GM18951 (cell line): ENCODE measurements at regions not wholly inside any gene's neighbourhood (a gene's known extent, or its start where the extent isn't known, plus 50 kb on each side); places are given as distances from the start of the nearest gene placed in this dataset.
"Not testable (repeated sequence)": the region's sequence is repeated elsewhere in the genome, so short reads cannot be mapped to it uniquely, and the experiment has no call there.

Source experiments
- POLR2A ChIP-seq: IDR thresholded peaks from 4 replicates; pipeline ENCODE4 v1.6.1; 2011; ENCODE audit warnings: mild to moderate bottlenecking; ENCODE audit not compliant: insufficient read length, insufficient read depth; ENCODE audit errors: extremely low read depth
- in situ Hi-C: fragments of 300-500 bp; cut with MboI; formaldehyde crosslinking; loops from one replicate; pipeline ENCODE4 v1.12.0; 2022; ENCODE audit warnings: low sequenced_read_pairs, mixed read lengths, inconsistent platforms; ENCODE audit not compliant: unreplicated experiment

DNA sequence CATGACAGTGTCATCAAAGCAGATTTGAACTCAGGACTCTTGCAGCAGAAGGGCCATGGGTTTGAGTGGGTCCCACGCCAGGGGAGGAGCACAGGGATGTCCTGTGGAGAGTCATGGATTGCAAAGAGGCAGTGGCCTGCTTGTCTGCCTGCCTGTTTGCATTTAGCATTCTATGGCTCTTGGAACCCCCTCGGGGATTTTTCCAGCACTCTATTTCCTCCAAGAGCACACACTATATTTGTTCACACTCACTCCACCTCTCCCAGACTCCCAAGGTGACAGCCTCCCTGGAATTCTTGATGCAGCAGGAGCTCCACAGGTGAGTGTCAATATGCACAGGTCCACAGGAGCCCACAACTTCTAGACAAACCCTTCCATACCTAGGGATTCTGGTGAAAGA lies 73.1 kb upstream of the LRRN2 start:
- in situ Hi-C loops: no loop called here
- no peak for TF ChIP-seq POLR2A

DNA sequence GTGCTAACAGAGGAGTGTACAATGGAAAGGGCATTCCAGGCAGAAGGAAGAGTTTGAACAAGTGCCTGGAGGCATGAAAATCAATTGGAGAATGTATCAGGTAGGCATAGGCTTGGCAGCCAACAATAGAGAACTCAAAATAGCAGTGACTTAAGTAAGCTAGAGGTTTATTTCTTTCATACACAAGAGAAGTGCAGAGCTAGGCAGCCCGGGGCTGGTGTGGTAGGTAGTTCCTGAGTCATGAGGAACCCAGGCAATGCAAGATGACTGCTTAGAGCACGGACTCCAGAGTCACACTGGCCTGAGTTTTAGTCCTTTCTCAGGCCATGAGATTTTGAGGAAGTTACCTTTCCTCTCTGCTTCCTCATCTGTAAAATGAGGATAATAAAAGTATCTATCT lies 74.8 kb upstream of the LRRN2 start:
- in situ Hi-C loops: no loop called here
- TF ChIP-seq POLR2A: no peak

DNA sequence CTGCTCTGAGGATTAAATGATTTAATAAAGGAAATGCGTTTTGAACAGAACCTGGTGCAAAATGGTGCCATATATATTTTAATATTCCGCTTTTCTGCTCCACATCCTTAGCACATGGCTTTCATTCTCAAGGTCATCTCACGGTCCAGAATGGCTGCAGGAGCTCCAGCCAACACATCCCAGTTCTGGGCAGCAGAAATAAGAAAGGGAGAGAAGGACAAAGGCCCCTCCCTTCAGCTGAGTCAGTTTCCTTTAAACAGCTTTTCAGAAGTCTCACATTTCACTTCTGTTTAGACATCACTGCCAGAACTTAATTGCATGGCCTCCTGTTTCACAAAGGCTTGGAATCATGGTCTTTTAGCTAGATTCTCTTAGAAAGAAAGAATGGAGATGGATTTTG lies 75.2 kb upstream of the LRRN2 start:
- TF ChIP-seq POLR2A: no peak
- in situ Hi-C loops: no loop called here

DNA sequence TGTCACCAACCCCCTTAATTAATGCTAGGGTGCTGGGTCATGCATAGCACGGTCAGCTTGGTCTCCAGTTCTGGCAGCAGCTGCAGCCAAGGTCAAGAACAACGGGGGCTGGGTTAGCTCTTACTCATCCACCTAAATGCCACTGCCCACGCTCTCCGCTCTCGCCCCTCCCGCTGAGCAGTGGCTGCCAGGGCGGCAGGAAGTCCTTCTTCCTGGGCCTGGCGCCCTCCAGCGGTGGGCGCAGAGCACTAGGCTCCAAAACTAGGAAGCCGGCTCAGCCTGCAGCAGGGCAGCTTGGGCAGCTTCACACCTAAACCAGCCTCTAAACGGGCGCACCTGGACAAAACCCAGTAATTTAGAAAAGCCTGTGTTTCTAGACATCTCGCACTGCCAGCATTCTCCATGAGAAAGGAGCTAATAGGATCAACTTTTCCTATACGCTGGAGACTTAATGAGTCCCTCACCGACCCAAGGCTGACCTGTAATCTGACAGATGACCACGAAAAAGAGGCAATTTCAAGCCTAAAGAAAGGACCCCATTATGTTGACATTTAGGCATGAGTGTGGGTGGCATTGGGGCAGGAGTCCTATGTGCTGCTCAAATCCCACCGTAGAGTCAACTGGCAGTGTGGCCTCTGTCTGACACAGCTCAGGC lies 78.4 kb upstream of the LRRN2 start:
- TF ChIP-seq POLR2A: no peak
- in situ Hi-C loops: no loop called here

DNA sequence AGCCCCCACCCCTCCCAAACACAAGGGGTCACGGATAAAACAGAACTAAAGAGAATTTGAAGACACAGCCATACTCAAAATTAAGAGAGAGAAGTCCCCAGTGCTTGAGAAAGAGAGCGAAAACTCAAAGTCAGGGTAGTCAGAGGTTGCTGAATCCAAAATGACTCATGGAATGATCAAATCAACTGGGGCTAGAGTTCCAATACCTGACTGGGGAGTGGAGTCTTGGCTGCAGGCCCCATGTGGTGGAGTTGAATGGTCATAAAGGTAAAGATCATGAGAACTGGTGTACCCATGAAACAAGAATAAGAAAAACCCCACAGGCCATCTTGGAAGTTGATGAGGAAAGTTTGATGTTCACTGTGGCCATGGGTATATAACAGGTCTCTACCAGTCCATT lies 84.5 kb upstream of the LRRN2 start:
- in situ Hi-C loops: no loop called here
- no peak for TF ChIP-seq POLR2A

DNA sequence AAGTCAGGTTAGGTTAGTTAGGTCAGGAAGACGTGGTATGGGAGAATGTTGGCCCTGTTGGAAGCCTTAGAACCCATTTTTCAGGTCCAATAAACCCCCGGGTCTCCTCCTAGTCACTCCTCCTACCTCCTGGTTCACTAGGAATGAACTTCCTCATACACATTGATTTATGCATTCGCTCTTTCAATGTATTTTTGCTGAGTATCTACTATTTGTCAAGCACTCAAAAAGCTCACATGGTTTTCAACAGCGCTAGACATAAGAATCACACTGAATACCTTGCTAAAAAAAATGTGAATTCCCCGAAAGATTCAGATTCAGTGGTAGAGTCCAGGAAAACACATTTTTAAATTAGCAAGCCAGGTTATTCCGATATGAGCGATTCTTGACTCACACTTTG lies 85.8 kb upstream of the LRRN2 start:
- no peak for TF ChIP-seq POLR2A
- in situ Hi-C loops: no loop called here

DNA sequence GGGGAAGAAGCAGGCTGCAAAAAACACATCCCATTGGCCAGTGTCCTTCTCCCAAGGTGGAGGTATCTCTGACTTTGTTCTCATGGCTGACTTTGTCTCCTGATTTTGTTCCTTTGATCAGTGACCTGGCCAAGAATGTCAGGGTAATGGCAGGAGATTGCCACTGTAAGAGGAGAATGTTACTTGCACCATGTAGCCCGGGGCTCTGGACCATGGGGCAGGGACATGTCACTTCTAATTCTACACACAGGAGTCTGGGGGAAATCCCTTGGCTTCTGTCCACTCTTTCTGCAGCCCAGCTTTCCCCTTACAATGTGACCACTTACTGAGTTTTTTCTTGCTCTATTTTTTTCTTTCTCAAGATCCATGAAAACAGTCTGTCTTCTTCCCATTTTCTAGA lies 87.7 kb upstream of the LRRN2 start:
- TF ChIP-seq POLR2A: no peak
- in situ Hi-C loops: no loop called here

DNA sequence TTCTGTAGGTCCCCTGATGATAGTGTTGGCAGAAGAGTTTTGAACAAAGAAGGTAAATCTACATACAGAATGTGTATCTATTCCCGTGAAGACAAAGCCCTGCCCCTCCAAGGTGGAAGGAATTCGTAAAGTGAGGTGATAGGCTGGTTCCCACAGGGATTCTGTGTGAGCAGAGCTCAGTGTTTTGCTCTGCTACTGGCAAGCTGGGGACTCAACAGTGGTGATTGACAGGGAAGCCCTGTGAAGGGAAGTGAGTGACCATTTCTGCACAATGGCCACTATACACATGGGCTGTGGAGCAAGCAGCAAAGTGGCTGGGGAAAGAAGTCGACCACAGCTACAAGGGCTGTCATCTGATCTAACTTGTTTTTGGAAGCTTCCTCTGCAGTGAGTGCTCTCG lies 90.0 kb upstream of the LRRN2 start:
- TF ChIP-seq POLR2A: no peak
- in situ Hi-C loops: no loop called here

DNA sequence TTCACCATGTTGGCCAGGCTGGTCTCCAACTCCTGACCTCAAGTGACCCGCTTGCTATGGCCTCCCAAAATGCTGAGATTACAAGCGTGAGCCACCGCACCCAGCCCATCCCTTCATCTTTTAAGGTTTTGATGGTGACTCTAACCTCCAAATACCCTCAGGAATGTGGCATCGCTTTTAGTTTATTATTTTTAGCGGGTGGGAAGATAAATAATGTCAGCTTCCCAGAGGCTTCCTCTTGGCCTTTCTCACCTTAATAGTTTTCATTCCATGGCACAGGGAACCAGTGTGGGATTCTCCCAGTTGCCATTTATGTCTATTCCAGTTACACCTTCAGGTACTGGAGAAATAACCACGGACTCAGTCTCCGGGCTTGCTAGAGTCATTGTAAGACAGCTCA lies 92.1 kb upstream of the LRRN2 start:
- TF ChIP-seq POLR2A: no peak
- in situ Hi-C loops: no loop called here

DNA sequence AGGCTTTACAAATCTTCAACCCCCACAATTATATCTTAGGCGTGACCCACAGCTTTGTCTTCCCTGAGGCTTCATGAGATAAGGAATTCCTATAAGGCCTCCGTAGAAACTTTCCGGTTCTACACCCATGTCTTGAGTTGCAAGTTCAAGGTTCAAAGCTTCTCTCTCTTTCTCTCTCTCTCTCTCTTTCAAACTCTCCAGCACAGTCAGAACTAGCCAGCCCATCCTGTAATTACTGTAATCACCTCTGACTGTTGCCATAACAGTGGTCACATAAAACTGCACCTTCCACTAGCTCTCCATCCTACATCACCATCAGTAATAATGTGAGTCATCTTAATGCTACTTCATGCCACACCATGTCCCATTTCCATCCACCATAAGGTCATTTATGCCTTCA lies 90.0 kb upstream of the NFASC start:
- in situ Hi-C loops: no loop called here

DNA sequence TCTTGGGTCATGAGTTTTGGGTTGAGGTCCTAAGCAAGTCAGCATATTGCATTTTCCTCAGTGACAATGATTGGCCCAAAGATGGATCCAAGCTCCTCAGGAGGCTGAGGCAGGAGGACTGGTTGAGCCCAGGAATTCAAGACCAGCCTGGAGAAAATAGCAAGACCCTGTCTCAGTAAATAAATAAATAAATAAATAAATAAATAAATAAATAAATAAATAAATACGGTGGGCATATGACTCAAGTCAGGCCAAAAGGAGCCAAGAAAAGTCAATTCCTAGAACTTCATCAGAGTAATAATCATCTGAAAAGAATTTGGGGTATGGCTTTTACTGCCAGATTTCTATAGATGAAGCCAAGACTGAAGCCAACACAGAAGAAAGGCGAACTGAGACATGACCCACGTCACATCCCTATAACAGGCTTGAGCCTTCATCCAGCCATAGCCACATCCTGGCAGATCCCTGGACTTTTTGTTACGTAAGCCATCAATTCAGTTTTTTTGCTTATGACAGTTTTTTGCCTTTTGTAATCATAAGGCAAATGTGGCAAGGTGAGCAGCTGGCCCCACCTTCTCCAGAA lies 88.5 kb upstream of the NFASC start:
- in situ Hi-C loops: no loop called here
- TF ChIP-seq POLR2A: no peak

More for the DNA sequence above, 90.0 kb upstream of the NFASC start:
- TF ChIP-seq POLR2A: no peak

DNA sequence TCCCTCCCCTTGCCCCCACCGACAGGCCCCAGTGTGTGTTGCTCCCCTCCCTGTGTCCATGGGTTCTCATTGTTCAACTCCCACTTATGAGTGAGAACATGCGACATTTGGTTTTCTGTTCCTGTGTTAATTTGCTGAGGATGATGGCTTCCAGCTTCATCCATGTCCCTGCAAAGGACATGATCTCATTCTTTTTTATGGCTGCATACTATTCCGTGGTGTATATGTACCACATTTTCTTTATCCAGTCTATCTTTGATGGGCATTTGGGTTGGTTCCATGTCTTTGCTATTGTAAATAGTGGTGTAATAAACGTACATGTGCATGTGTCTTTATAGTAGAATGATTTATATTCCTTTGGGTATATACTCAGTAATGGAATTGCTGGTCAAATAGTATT lies 85.6 kb upstream of the NFASC start:
- in situ Hi-C loops: not testable (repeated sequence)

DNA sequence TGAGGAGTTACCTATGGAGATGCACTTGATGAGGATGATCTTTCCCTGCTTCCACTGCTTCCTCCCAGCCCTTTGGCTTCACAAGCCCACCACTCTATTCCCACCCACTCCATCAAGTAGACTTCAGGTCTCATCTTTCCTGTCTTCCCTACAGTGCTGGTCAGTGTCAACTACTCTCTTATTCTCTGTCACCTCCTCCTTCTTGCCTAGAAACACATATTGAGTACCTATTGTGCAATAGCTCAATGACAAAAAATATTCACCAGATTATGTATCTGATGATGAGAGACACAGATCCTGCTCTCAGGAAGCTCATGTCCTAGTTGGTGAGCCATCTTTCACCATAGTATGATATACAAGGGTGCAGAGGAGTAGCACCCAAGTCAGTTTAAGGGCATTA lies 82.2 kb upstream of the NFASC start:
- in situ Hi-C loops: no loop called here
- no peak for TF ChIP-seq POLR2A

DNA sequence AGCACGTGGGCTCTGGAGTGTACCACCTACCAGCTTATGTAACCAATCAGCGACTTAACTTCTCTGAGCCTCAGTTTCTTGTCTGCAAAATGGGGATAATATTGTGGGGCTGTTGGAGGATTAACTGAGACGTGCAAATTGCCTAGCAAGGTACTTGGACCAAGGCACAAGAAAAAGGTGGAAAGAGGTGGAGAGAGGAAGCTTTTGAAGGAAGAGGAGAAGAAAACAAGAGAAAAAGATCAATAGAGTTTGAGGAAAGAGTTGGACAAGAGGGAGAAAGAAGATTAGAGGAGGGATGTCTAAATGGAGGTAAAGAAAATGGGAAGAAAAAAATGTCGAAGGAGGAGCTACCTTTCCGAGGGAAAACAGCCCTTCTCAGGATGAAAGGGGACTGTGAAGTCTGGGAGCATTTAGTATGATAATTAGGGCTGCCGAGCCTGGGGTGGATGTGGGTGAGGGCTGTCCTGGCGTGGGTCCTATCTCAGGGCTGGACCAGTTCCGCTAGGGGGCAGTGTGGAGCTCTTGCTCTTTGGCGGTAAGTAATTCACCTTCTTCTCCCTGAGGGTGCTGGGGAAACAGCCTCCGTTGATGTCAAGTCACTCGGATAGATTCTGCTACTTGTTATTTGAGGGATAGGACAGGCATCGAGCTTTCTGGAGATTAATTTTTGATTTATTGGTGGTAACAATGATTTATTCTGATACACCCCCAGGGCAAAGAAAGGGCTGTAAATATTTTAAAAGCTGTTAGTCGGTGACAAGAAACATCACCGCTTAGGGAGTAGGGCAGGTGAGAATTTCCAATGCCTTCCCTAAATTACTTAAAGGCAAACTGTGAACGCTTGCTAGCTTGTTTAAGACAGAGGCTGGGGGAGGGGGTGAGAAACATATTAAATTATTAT lies 79.0 kb upstream of the NFASC start:
- in situ Hi-C loops: no loop called here
- no peak for TF ChIP-seq POLR2A
